HFFc6 (cell line): ENCODE measurements at regions not wholly inside any gene's neighbourhood (a gene's known extent, or its start where the extent isn't known, plus 50 kb on each side); places are given as distances from the start of the nearest gene placed in this dataset.
"Not testable (repeated sequence)": the region's sequence is repeated elsewhere in the genome, so short reads cannot be mapped to it uniquely, and the experiment has no call there.

Experiments
- DNase-seq: peaks from one replicate; pipeline ENCODE4 v3.0.0-alpha.2; 2018
- H3K27ac Mint-ChIP-seq: 2 replicates; pipeline ENCODE4 v1.8.0; 2020; ENCODE audit warnings: mild to moderate bottlenecking, mixed read lengths
- H3K27me3 Mint-ChIP-seq: 2 replicates; pipeline ENCODE4 v1.8.0; 2021; ENCODE audit warnings: mild to moderate bottlenecking, moderate library complexity, mixed read lengths; ENCODE audit not compliant: insufficient read depth
- H3K36me3 Mint-ChIP-seq: 2 replicates; pipeline ENCODE4 v1.8.0; 2021; ENCODE audit warnings: low read depth, mixed read lengths
- H3K4me1 Mint-ChIP-seq: 2 replicates; pipeline ENCODE4 v1.8.0; 2020; ENCODE audit warnings: low read depth, mixed read lengths
- H3K4me3 Mint-ChIP-seq: 2 replicates; pipeline ENCODE4 v1.8.0; 2020; ENCODE audit warnings: mild to moderate bottlenecking, moderate library complexity, mixed read lengths
- H3K9me3 Mint-ChIP-seq: 2 replicates; pipeline ENCODE4 v1.8.0; 2020; ENCODE audit warnings: mild to moderate bottlenecking, mixed read lengths
- CTCF ChIP-seq: fragments of 200-600 bp; sonication (generic); IDR thresholded peaks from 2 replicates; pipeline ENCODE4 v1.5.0; 2021; ENCODE audit warnings: antibody characterized with exemption, mild to moderate bottlenecking

DNA sequence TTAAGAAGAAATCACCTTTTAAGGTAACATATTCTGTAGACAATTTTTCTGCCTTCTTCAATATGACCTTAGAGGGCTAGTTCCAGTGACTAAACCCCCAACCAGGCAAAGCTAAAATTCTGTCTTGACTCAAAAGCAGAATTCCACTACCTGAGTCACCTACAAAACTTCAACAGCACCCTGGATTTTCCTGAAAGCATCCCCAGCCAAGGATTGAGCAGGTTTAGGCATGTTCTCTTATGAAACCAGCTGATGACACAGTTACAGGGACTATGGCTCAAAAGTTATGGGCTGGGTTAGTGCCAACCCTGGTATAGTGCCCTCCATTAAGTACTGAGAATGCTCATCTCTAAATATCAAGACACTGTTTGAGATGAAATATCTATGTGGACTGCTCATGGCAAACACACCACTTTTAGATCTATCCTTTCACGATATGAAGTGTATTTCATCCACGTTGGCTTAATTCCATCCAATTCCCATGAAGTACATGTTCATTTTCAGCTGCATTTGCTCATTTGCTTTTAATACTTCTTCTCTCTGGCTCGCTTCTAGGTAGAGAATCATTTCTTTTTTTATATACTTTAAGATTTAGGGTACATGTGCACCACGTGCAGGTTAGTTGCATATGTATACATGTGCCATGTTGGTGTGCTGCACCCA, 53.6 kb upstream of the TNFAIP3 start:
- Mint-ChIP-seq H3K27ac (no peak overlapping the region), H3K4me3 (no peak overlapping the region), H3K36me3 (no peaks in the 10 kb centered on the region), H3K27me3 (peaks cover 2% of the 10 kb centered on the region; the same call in 1 of the 2 replicates), H3K9me3 (no peaks in the 10 kb centered on the region), H3K4me1 (peaks cover 16% of the 10 kb centered on the region)
- DNase-seq, result no peak
- TF ChIP-seq CTCF, result no peak

DNA sequence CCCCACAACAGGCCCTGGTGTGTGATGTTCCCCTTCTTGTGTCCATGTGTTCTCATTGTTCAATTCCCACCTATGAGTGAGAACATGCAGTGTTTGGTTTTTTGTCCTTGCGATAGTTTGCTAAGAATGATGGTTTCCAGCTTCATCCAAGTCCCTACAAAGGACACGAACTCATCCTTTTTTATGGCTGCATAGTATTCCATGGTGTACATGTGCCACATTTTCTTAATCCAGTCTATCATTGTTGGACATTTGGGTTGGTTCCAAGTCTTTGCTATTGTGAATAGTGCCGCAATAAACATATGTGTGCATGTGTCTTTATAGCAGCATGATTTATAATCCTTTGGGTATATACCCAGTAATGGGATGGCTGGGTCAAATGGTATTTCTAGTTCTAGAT, 53.0 kb upstream of the TNFAIP3 start:
- peaks cover 11% of the 10 kb centered on the region for H3K4me1 Mint-ChIP-seq
- H3K27me3 Mint-ChIP-seq, DNase-seq, H3K27ac Mint-ChIP-seq, H3K9me3 Mint-ChIP-seq, H3K36me3 Mint-ChIP-seq, H3K4me3 Mint-ChIP-seq: not testable (repeated sequence)

DNA sequence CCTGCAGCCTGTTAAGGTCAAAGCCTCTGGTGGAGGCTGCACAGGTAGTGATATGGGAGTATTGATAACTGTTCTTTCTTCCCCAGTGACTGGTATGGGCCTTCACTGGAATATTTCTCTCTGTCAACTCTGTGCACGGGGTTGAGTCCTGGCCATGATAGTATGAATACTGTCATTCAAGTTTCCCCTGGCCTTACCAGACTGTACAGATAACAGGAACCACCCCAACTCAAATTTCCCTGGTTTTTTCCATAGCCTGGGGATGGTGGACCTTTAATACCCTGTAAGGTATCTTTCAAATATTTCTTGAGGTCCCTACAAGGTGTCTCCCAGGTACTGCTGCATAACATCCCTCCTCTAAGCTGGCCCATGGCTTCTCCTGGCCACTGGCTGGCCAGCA, 51.4 kb upstream of the TNFAIP3 start:
- H3K27me3 Mint-ChIP-seq, result peaks cover 2% of the 10 kb centered on the region
- no peak for TF ChIP-seq CTCF
- H3K4me3 Mint-ChIP-seq, result no peak overlapping the region
- peaks cover 11% of the 10 kb centered on the region for H3K4me1 Mint-ChIP-seq
- no peak overlapping the region for H3K27ac Mint-ChIP-seq
- no peak for DNase-seq
- H3K36me3 Mint-ChIP-seq, result no peaks in the 10 kb centered on the region
- no peaks in the 10 kb centered on the region for H3K9me3 Mint-ChIP-seq

GRCh38 chr6:137816133-137816579, 50.9 kb upstream of the TNFAIP3 start:
- Mint-ChIP-seq H3K36me3 (no peaks in the 10 kb centered on the region), H3K27ac (no peak overlapping the region), H3K9me3 (no peaks in the 10 kb centered on the region), H3K4me1 (peaks cover 9% of the 10 kb centered on the region), H3K27me3 (peaks cover 2% of the 10 kb centered on the region), H3K4me3 (no peak overlapping the region)
- no peak for DNase-seq
- no peak for TF ChIP-seq CTCF

DNA sequence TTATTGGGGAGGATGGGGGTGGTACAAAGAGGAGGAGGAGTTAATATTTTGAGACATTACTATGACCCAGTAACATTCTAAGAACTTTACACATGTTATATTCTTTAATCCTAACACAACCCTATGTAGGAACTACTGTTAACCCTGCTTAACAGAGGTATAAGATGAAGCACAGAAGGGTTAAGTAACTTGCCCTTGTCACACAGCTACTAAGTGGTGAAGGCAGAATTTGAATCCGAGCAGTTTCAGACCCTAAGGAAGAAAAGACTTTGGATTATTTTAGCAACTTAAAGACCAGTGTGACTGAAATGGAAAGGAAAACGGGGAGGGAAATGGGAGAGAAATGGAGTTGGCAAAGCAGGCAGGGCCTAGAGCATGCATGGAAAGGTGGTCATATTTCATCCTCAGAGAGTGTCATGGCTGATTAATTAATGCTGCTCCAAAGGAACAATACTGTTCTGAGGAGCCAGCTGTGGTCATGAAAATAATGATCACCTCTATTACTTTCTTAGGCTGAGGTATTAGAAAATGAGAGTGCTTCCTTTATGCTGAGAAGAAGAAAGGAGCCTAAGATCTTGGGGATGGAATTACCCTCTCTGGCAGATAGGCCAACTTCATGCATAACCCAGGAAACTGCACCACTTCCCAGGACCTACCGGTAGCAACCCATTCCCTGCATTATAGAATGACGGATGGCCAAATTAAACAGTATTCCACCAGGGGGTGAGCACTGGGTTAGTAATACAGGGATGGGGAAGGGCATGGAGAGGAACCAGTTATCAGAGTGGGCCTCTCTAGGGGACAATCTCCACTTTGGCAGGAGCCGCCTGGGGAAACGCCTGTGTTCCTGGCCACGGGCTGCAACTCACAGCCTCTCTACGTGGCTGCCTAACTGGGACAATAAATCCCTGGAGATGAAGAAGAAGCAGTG, 50.1 kb upstream of the TNFAIP3 start:
- Mint-ChIP-seq H3K4me3 (no peak overlapping the region), H3K9me3 (no peaks in the 10 kb centered on the region), H3K27me3 (peaks cover 2% of the 10 kb centered on the region), H3K27ac (no peak overlapping the region), H3K4me1 (peaks cover 1% of the 10 kb centered on the region; the same call in 1 of the 2 replicates), H3K36me3 (no peaks in the 10 kb centered on the region)
- no peak for TF ChIP-seq CTCF
- DNase-seq, result no peak
